ENCODE measurements at regions not wholly inside any gene's neighbourhood (a gene's known extent, or its start where the extent isn't known, plus 50 kb on each side); places are given as distances from the start of the nearest gene placed in this dataset.

GRCh38 chr2:155810411-155810810, 522.1 kb downstream of the NR4A2 start:
- H3K36me3 ChIP-seq (replicated peaks; ENCODE audit: low read depth, low read length): no peaks in the 10 kb centered on the region
- H4K20me1 ChIP-seq (ENCODE audit: insufficient read depth, low read length): no peaks in the 10 kb centered on the region
- no peak overlapping the region for H3K4me2 ChIP-seq (ENCODE audit: low read length)
- H2AFZ ChIP-seq (ENCODE audit: low read depth, low read length): no peak overlapping the region; the same call in 1 of the 2 replicates
- TF ChIP-seq CTCF (IDR thresholded peaks at IDR 0.05; ENCODE audit: low read depth, low read length): no peak
- no peak for TF ChIP-seq EZH2phosphoT487 (IDR thresholded peaks at IDR 0.05; ENCODE audit: low read depth)
- no peaks in the 10 kb centered on the region for H3K9me3 ChIP-seq (ENCODE audit: insufficient read depth, low read length)
- no peaks in the 10 kb centered on the region for H3K27me3 ChIP-seq (ENCODE audit: low read depth, low read length)
- H3K79me2 ChIP-seq (ENCODE audit: low read length): no peaks in the 10 kb centered on the region
- no peak overlapping the region for H3K9ac ChIP-seq (ENCODE audit: low read length)
- no peak overlapping the region for H3K4me3 ChIP-seq (ENCODE audit: low read length)
- H3K4me1 ChIP-seq (ENCODE audit: low read length): no peaks in the 10 kb centered on the region
- H3K27ac ChIP-seq (ENCODE audit: low read length): no peak overlapping the region

DNA sequence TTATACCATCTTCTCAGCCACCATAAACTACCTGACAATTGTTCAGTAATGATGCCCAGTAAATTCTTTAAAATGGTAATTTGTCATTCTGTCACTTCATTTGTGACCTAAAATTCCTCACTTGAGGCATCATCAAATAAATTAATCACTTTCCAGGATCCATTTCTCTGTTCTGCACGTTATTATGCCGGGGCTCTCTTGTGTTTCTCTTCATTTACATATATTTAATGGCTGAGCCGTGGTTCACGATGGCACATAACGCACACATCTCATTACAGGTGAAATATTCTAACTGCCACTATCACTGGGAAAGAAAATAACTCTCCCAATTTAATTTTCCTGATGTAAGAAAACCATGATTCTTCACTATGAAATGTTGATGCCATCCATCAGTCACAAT, 529.6 kb downstream of the NR4A2 start:
- TF ChIP-seq EZH2phosphoT487 (IDR thresholded peaks at IDR 0.05; ENCODE audit: low read depth): no peak
- TF ChIP-seq CTCF (IDR thresholded peaks at IDR 0.05; ENCODE audit: low read depth, low read length): no peak
- H3K9me3 ChIP-seq (ENCODE audit: insufficient read depth, low read length): no peaks in the 10 kb centered on the region
- H3K4me2 ChIP-seq (ENCODE audit: low read length): no peak overlapping the region
- no peaks in the 10 kb centered on the region for H3K27me3 ChIP-seq (ENCODE audit: low read depth, low read length)
- no peak overlapping the region for H3K27ac ChIP-seq (ENCODE audit: low read length)
- no peak overlapping the region for H3K9ac ChIP-seq (ENCODE audit: low read length)
- no peak overlapping the region for H2AFZ ChIP-seq (ENCODE audit: low read depth, low read length)
- no peak overlapping the region for H3K4me3 ChIP-seq (ENCODE audit: low read length)
- H3K4me1 ChIP-seq (ENCODE audit: low read length): no peaks in the 10 kb centered on the region
- no peaks in the 10 kb centered on the region for H3K79me2 ChIP-seq (ENCODE audit: low read length)
- no peaks in the 10 kb centered on the region for H4K20me1 ChIP-seq (ENCODE audit: insufficient read depth, low read length)
- no peaks in the 10 kb centered on the region for H3K36me3 ChIP-seq (replicated peaks; ENCODE audit: low read depth, low read length)

GRCh38 chr2:155792666-155793065, 539.9 kb downstream of the NR4A2 start:
- H4K20me1 ChIP-seq (ENCODE audit: insufficient read depth, low read length): no peaks in the 10 kb centered on the region
- peaks cover 4% of the 10 kb centered on the region for H3K36me3 ChIP-seq (replicated peaks; ENCODE audit: low read depth, low read length)
- TF ChIP-seq EZH2phosphoT487 (IDR thresholded peaks at IDR 0.05; ENCODE audit: low read depth): no peak
- no peak for TF ChIP-seq CTCF (IDR thresholded peaks at IDR 0.05; ENCODE audit: low read depth, low read length)
- peaks cover 13% of the 10 kb centered on the region; the same call in 1 of the 2 replicates for H3K9me3 ChIP-seq (ENCODE audit: insufficient read depth, low read length)
- no peak overlapping the region for H3K4me3 ChIP-seq (ENCODE audit: low read length)
- no peak overlapping the region for H2AFZ ChIP-seq (ENCODE audit: low read depth, low read length)
- no peaks in the 10 kb centered on the region for H3K4me1 ChIP-seq (ENCODE audit: low read length)
- H3K27me3 ChIP-seq (ENCODE audit: low read depth, low read length): no peaks in the 10 kb centered on the region
- H3K9ac ChIP-seq (ENCODE audit: low read length): no peak overlapping the region
- no peaks in the 10 kb centered on the region for H3K79me2 ChIP-seq (ENCODE audit: low read length)
- H3K4me2 ChIP-seq (ENCODE audit: low read length): no peak overlapping the region
- no peak overlapping the region for H3K27ac ChIP-seq (ENCODE audit: low read length)

- Histone ChIP-seq H4K20me1 (ENCODE audit: insufficient read depth, low read length) (no peaks in the 10 kb centered on the region), H3K4me1 (ENCODE audit: low read length) (no peaks in the 10 kb centered on the region), H3K79me2 (ENCODE audit: low read length) (no peaks in the 10 kb centered on the region), H3K9me3 (ENCODE audit: insufficient read depth, low read length) (no peaks in the 10 kb centered on the region), H2AFZ (ENCODE audit: low read depth, low read length) (no peak overlapping the region), H3K9ac (ENCODE audit: low read length) (no peak overlapping the region), H3K4me3 (ENCODE audit: low read length) (no peak overlapping the region), H3K27me3 (ENCODE audit: low read depth, low read length) (no peaks in the 10 kb centered on the region), H3K4me2 (ENCODE audit: low read length) (no peak overlapping the region), H3K27ac (ENCODE audit: low read length) (no peak overlapping the region), H3K36me3 (replicated peaks; ENCODE audit: low read depth, low read length) (no peaks in the 10 kb centered on the region)
- no peak for TF ChIP-seq EZH2phosphoT487 (IDR thresholded peaks at IDR 0.05; ENCODE audit: low read depth)
- TF ChIP-seq CTCF (IDR thresholded peaks at IDR 0.05; ENCODE audit: low read depth, low read length): no peak
Measured at GRCh38 chr2:155770516-155770915, 562.0 kb downstream of the NR4A2 start.
